ENCODE measurements at regions not wholly inside any gene's neighbourhood (a gene's known extent, or its start where the extent isn't known, plus 50 kb on each side); places are given as distances from the start of the nearest gene placed in this dataset.

- peak; percentile 70 for DNase-seq (ENCODE audit: low read depth, low spot score)
These were observed 261.4 kb upstream of the KLF4 start for GRCh38 chr9:107750741-107751566.

GRCh38 chr9:107749787-107750444 lies 260.3 kb upstream of the KLF4 start:
- H3K27ac ChIP-seq, result peak overlapping the region; percentile 96

More at GRCh38 chr9:107750741-107751566, 261.4 kb upstream of the KLF4 start:
- H3K27ac ChIP-seq, result peak overlapping the region; percentile 96

GRCh38 chr9:107744873-107745272 lies 255.3 kb upstream of the KLF4 start:
- DNase-seq (ENCODE audit: low read depth, low spot score), result no peak
- H3K27ac ChIP-seq, result no peak overlapping the region

More at GRCh38 chr9:107749787-107750444, 260.3 kb upstream of the KLF4 start:
- no peak for DNase-seq (ENCODE audit: low read depth, low spot score)

- DNase-seq (ENCODE audit: low read depth, low spot score), result no peak
- no peak overlapping the region for H3K27ac ChIP-seq
These were observed 253.2 kb upstream of the KLF4 start for GRCh38 chr9:107742531-107743309.

GRCh38 chr9:107740088-107740980 lies 250.8 kb upstream of the KLF4 start:
- DNase-seq (ENCODE audit: low read depth, low spot score), result no peak
- H3K27ac ChIP-seq, result peak overlapping the region; percentile 92

- peak; percentile 64 for DNase-seq (ENCODE audit: low read depth, low spot score)
- H3K27ac ChIP-seq, result peak overlapping the region; percentile 92
These were observed 250.1 kb upstream of the KLF4 start for GRCh38 chr9:107739601-107740082.

- peak overlapping the region; percentile 92 for H3K27ac ChIP-seq
- no peak for DNase-seq (ENCODE audit: low read depth, low spot score)
These were observed 249.2 kb upstream of the KLF4 start for GRCh38 chr9:107738789-107739188.

GRCh38 chr9:107737987-107738743 lies 248.6 kb upstream of the KLF4 start:
- peak; percentile 88 for DNase-seq (ENCODE audit: low read depth, low spot score)
- H3K27ac ChIP-seq, result peak overlapping the region; percentile 92

- no peak for DNase-seq (ENCODE audit: low read depth, low spot score)
- peak overlapping the region; percentile 92 for H3K27ac ChIP-seq
These were observed 248.0 kb upstream of the KLF4 start for GRCh38 chr9:107737610-107737986.

GRCh38 chr9:107735821-107736220 lies 246.3 kb upstream of the KLF4 start:
- DNase-seq (ENCODE audit: low read depth, low spot score), result no peak
- H3K27ac ChIP-seq, result no peak overlapping the region

GRCh38 chr9:107734256-107735013 lies 244.9 kb upstream of the KLF4 start:
- DNase-seq (ENCODE audit: low read depth, low spot score), result no peak
- peak overlapping the region; percentile 19 for H3K27ac ChIP-seq

GRCh38 chr9:107733523-107733894 lies 243.9 kb upstream of the KLF4 start:
- no peak for DNase-seq (ENCODE audit: low read depth, low spot score)
- H3K27ac ChIP-seq, result peak overlapping the region; percentile 32

- DNase-seq (ENCODE audit: low read depth, low spot score), result no peak
- H3K27ac ChIP-seq, result peak overlapping the region; percentile 32
These were observed 243.4 kb upstream of the KLF4 start for GRCh38 chr9:107732781-107733522.

GRCh38 chr9:107731115-107731762 lies 241.7 kb upstream of the KLF4 start:
- DNase-seq (ENCODE audit: low read depth, low spot score), result no peak
- no peak overlapping the region for H3K27ac ChIP-seq

- no peak overlapping the region for H3K27ac ChIP-seq
- no peak for DNase-seq (ENCODE audit: low read depth, low spot score)
These were observed 241.1 kb upstream of the KLF4 start for GRCh38 chr9:107730666-107731065.

GRCh38 chr9:107727086-107727780 lies 237.7 kb upstream of the KLF4 start:
- DNase-seq (ENCODE audit: low read depth, low spot score), result no peak
- no peak overlapping the region for H3K27ac ChIP-seq

GRCh38 chr9:107723015-107723414 lies 233.4 kb upstream of the KLF4 start:
- H3K27ac ChIP-seq, result no peak overlapping the region
- DNase-seq (ENCODE audit: low read depth, low spot score), result no peak

Measured in epithelial cell of prostate (primary cell).